ENCODE measurements at regions not wholly inside any gene's neighbourhood (a gene's known extent, or its start where the extent isn't known, plus 50 kb on each side); places are given as distances from the start of the nearest gene placed in this dataset.

GRCh38 chr17:63354256-63354655 lies 91.8 kb downstream of the CYB561 start (continued):
- TF ChIP-seq, protein P1, sequence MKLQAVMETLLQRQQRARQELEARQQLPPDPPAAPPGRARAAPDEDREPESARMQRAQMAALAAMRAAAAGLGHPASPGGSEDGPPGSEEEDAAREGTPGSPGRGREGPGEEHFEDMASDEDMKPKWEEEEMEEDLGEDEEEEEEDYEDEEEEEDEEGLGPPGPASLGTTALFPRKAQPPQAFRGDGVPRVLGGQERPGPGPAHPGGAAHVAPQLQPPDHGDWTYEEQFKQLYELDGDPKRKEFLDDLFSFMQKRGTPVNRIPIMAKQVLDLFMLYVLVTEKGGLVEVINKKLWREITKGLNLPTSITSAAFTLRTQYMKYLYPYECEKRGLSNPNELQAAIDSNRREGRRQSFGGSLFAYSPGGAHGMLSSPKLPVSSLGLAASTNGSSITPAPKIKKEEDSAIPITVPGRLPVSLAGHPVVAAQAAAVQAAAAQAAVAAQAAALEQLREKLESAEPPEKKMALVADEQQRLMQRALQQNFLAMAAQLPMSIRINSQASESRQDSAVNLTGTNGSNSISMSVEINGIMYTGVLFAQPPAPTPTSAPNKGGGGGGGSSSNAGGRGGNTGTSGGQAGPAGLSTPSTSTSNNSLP (IDR thresholded peaks at IDR 0.05; ENCODE audit: borderline replicate concordance, low read depth, low read length) = no peak
- TF ChIP-seq, protein P2, sequence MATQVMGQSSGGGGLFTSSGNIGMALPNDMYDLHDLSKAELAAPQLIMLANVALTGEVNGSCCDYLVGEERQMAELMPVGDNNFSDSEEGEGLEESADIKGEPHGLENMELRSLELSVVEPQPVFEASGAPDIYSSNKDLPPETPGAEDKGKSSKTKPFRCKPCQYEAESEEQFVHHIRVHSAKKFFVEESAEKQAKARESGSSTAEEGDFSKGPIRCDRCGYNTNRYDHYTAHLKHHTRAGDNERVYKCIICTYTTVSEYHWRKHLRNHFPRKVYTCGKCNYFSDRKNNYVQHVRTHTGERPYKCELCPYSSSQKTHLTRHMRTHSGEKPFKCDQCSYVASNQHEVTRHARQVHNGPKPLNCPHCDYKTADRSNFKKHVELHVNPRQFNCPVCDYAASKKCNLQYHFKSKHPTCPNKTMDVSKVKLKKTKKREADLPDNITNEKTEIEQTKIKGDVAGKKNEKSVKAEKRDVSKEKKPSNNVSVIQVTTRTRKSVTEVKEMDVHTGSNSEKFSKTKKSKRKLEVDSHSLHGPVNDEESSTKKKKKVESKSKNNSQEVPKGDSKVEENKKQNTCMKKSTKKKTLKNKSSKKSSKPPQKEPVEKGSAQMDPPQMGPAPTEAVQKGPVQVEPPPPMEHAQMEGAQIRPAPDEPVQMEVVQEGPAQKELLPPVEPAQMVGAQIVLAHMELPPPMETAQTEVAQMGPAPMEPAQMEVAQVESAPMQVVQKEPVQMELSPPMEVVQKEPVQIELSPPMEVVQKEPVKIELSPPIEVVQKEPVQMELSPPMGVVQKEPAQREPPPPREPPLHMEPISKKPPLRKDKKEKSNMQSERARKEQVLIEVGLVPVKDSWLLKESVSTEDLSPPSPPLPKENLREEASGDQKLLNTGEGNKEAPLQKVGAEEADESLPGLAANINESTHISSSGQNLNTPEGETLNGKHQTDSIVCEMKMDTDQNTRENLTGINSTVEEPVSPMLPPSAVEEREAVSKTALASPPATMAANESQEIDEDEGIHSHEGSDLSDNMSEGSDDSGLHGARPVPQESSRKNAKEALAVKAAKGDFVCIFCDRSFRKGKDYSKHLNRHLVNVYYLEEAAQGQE (IDR thresholded peaks at IDR 0.05; ENCODE audit: borderline replicate concordance) = no peak
- TF ChIP-seq, protein P2 (CRISPR knock-in tag; IDR thresholded peaks at IDR 0.05; ENCODE audit: low read depth) = no peak
- TF ChIP-seq SRSF9 (IDR thresholded peaks at IDR 0.05; ENCODE audit: borderline replicate concordance, low read depth, low read length) = no peak
